ENCODE measurements at regions not wholly inside any gene's neighbourhood (a gene's known extent, or its start where the extent isn't known, plus 50 kb on each side); places are given as distances from the start of the nearest gene placed in this dataset.

- TF ChIP-seq POLR2AphosphoS5 (IDR thresholded peaks at IDR 0.05) = no peak
- TF ChIP-seq POLR2A (IDR thresholded peaks at IDR 0.05) = no peak
Observed at GRCh38 chr3:27878014-27878383, 155.9 kb upstream of the EOMES start.

Data from prostate gland (tissue), 1 donor.